Endodermal cell (in vitro differentiated cells): ENCODE measurements at regions not wholly inside any gene's neighbourhood (a gene's known extent, or its start where the extent isn't known, plus 50 kb on each side); places are given as distances from the start of the nearest gene placed in this dataset.

Source experiments
- DNase-seq: peaks from one replicate; pipeline ENCODE4 v3.0.0-alpha.2; 2017
- H3K27ac ChIP-seq: 2 replicates; pipeline ENCODE4 v1.5.1; 2013; ENCODE audit warnings: mild to moderate bottlenecking, low read depth, low read length, moderate library complexity
- H3K27me3 ChIP-seq: 2 replicates; pipeline ENCODE4 v1.6.1; 2013; ENCODE audit warnings: mild to moderate bottlenecking, low read length, moderate library complexity; ENCODE audit not compliant: insufficient read depth, control insufficient read depth, poor library complexity, severe bottlenecking
- H3K36me3 ChIP-seq: 2 replicates; pipeline ENCODE4 v1.7.0; 2013; ENCODE audit warnings: mild to moderate bottlenecking, low read length, moderate library complexity; ENCODE audit not compliant: control insufficient read depth, insufficient read depth
- H3K4me1 ChIP-seq: one replicate; pipeline ENCODE4 v1.7.0; 2013; ENCODE audit warnings: low read length; ENCODE audit not compliant: control insufficient read depth, insufficient read depth
- H3K4me3 ChIP-seq: 2 replicates; pipeline ENCODE4 v1.5.1; 2013; ENCODE audit warnings: mild to moderate bottlenecking, low read length, moderate library complexity
- H3K9ac ChIP-seq: 2 replicates; pipeline ENCODE4 v1.6.1; 2013; ENCODE audit warnings: mild to moderate bottlenecking, low read length, moderate library complexity; ENCODE audit not compliant: poor library complexity, severe bottlenecking; ENCODE audit errors: extremely low read depth
- H3K9me3 ChIP-seq: 2 replicates; pipeline ENCODE4 v1.6.1; 2013; ENCODE audit warnings: mild to moderate bottlenecking, low read length, moderate library complexity; ENCODE audit not compliant: control insufficient read depth
- H3K27ac Mint-ChIP-seq: 2 replicates; pipeline ENCODE4 v1.8.0; 2020; ENCODE audit warnings: mixed read lengths
- H3K27me3 Mint-ChIP-seq: 2 replicates; pipeline ENCODE4 v1.8.0; 2021; ENCODE audit warnings: mild to moderate bottlenecking, mixed read lengths; ENCODE audit not compliant: insufficient read depth
- H3K36me3 Mint-ChIP-seq: 2 replicates; pipeline ENCODE4 v1.8.0; 2020; ENCODE audit warnings: low read depth, mixed read lengths
- H3K4me1 Mint-ChIP-seq: 2 replicates; pipeline ENCODE4 v1.8.0; 2020; ENCODE audit warnings: mixed read lengths
- H3K4me3 Mint-ChIP-seq: 2 replicates; pipeline ENCODE4 v1.8.0; 2020; ENCODE audit warnings: mild to moderate bottlenecking, moderate library complexity, mixed read lengths
- H3K9me3 Mint-ChIP-seq: 2 replicates; pipeline ENCODE4 v1.8.0; 2020; ENCODE audit warnings: mild to moderate bottlenecking, mixed read lengths
- CTCF ChIP-seq: fragments of 200-600 bp; sonication (generic); conservative IDR thresholded peaks from 2 replicates; pipeline ENCODE4 v1.5.0; 2021; ENCODE audit warnings: antibody characterized with exemption, mild to moderate bottlenecking
- WGBS, 2 experiments: methylation state at CpG; one replicate each; pipeline versions ENCODE4 v1.1.5 to v1.1.7; 2013; ENCODE audit warnings: missing lambda C conversion rate in 2 of 2, mixed read lengths in 1 of 2; ENCODE audit not compliant: insufficient coverage in 1 of 2, insufficient read length in 1 of 2; 5-methylcytosine and 5-hydroxymethylcytosine counted together

- peak; percentile 91 for TF ChIP-seq CTCF
- no peaks in the 10 kb centered on the region for H3K4me1 Mint-ChIP-seq
- Histone ChIP-seq H3K27ac (no peak overlapping the region), H3K9ac (no peak overlapping the region), H3K36me3 (no peaks in the 10 kb centered on the region), H3K9me3 (peaks cover 9% of the 10 kb centered on the region), H3K4me3 (no peak overlapping the region), H3K27me3 (no peaks in the 10 kb centered on the region), H3K4me1 (no peaks in the 10 kb centered on the region)
- peak; percentile 70 for DNase-seq
- no peaks in the 10 kb centered on the region for H3K36me3 Mint-ChIP-seq
- no peak overlapping the region for H3K27ac Mint-ChIP-seq
- WGBS, 2 experiments: no CpG with 5 or more reads among the region's 1 CpG
- no peaks in the 10 kb centered on the region for H3K9me3 Mint-ChIP-seq
- no peaks in the 10 kb centered on the region for H3K27me3 Mint-ChIP-seq
- H3K4me3 Mint-ChIP-seq: no peak overlapping the region
Observed at GRCh38 chr6:55980627-55981211, 105.3 kb upstream of the BMP5 start.

GRCh38 chr6:55979526-55979925 lies 104.1 kb upstream of the BMP5 start:
- Mint-ChIP-seq H3K27me3 (no peaks in the 10 kb centered on the region), H3K9me3 (no peaks in the 10 kb centered on the region), H3K4me3 (no peak overlapping the region), H3K4me1 (no peaks in the 10 kb centered on the region), H3K27ac (no peak overlapping the region), H3K36me3 (no peaks in the 10 kb centered on the region)
- DNase-seq: no peak
- Histone ChIP-seq H3K4me1 (no peaks in the 10 kb centered on the region), H3K4me3 (no peak overlapping the region), H3K9me3 (peaks cover 4% of the 10 kb centered on the region), H3K9ac (no peak overlapping the region), H3K27me3 (no peaks in the 10 kb centered on the region), H3K36me3 (no peaks in the 10 kb centered on the region), H3K27ac (no peak overlapping the region)
- no peak for TF ChIP-seq CTCF

GRCh38 chr6:55977959-55978665 lies 102.7 kb upstream of the BMP5 start:
- no peaks in the 10 kb centered on the region for H3K4me1 ChIP-seq
- H3K27me3 Mint-ChIP-seq: no peaks in the 10 kb centered on the region
- no peaks in the 10 kb centered on the region for H3K9me3 ChIP-seq
- TF ChIP-seq CTCF: no peak
- no peak overlapping the region for H3K4me3 Mint-ChIP-seq
- H3K27ac ChIP-seq: no peak overlapping the region
- DNase-seq: no peak
- no peak overlapping the region for H3K27ac Mint-ChIP-seq
- no peak overlapping the region for H3K9ac ChIP-seq
- H3K4me3 ChIP-seq: no peak overlapping the region
- H3K36me3 Mint-ChIP-seq: no peaks in the 10 kb centered on the region
- H3K36me3 ChIP-seq: no peaks in the 10 kb centered on the region
- no peaks in the 10 kb centered on the region for H3K27me3 ChIP-seq
- no peaks in the 10 kb centered on the region for H3K4me1 Mint-ChIP-seq
- WGBS, 2 experiments: 100% methylated on average over 1 of the region's 2 CpGs; no CpG with 5 or more reads in 1 of the 2 experiments
- H3K9me3 Mint-ChIP-seq: no peaks in the 10 kb centered on the region
